ENCODE measurements at regions not wholly inside any gene's neighbourhood (a gene's known extent, or its start where the extent isn't known, plus 50 kb on each side); places are given as distances from the start of the nearest gene placed in this dataset.
A peak's percentile ranks its signal among the peaks of the same experiment; 100 is the strongest.

- H3K4me3 ChIP-seq (ENCODE audit: low read depth, low read length) = no peak overlapping the region
- no peak for TF ChIP-seq CTCF (conservative IDR thresholded peaks at IDR 0.05; ENCODE audit: low read depth, low read length)
- no peak for DNase-seq (ENCODE audit: low read depth)
Measured at GRCh38 chr5:67310169-67310568, 113.6 kb upstream of the CD180 start.

- H3K4me3 ChIP-seq (ENCODE audit: low read depth, low read length) = no peak overlapping the region
- no peak for DNase-seq (ENCODE audit: low read depth)
- no peak for TF ChIP-seq CTCF (conservative IDR thresholded peaks at IDR 0.05; ENCODE audit: low read depth, low read length)
Measured at GRCh38 chr5:67308988-67309688, 112.5 kb upstream of the CD180 start.

GRCh38 chr5:67306965-67307607 is 110.5 kb upstream of the CD180 start:
- no peak overlapping the region for H3K4me3 ChIP-seq (ENCODE audit: low read depth, low read length)
- TF ChIP-seq CTCF (conservative IDR thresholded peaks at IDR 0.05; ENCODE audit: low read depth, low read length) = no peak
- DNase-seq (ENCODE audit: low read depth) = peak; percentile 54

- no peak for TF ChIP-seq CTCF (conservative IDR thresholded peaks at IDR 0.05; ENCODE audit: low read depth, low read length)
- no peak overlapping the region for H3K4me3 ChIP-seq (ENCODE audit: low read depth, low read length)
- no peak for DNase-seq (ENCODE audit: low read depth)
Measured at GRCh38 chr5:67305913-67306710, 109.5 kb upstream of the CD180 start.

GRCh38 chr5:67305401-67305800 is 108.8 kb upstream of the CD180 start:
- H3K4me3 ChIP-seq (ENCODE audit: low read depth, low read length) = no peak overlapping the region
- DNase-seq (ENCODE audit: low read depth) = no peak
- no peak for TF ChIP-seq CTCF (conservative IDR thresholded peaks at IDR 0.05; ENCODE audit: low read depth, low read length)

GRCh38 chr5:67303356-67303755 is 106.8 kb upstream of the CD180 start:
- H3K4me3 ChIP-seq (ENCODE audit: low read depth, low read length) = no peak overlapping the region
- DNase-seq (ENCODE audit: low read depth) = no peak
- TF ChIP-seq CTCF (conservative IDR thresholded peaks at IDR 0.05; ENCODE audit: low read depth, low read length) = no peak
